ENCODE measurements at regions not wholly inside any gene's neighbourhood (a gene's known extent, or its start where the extent isn't known, plus 50 kb on each side); places are given as distances from the start of the nearest gene placed in this dataset.

DNA sequence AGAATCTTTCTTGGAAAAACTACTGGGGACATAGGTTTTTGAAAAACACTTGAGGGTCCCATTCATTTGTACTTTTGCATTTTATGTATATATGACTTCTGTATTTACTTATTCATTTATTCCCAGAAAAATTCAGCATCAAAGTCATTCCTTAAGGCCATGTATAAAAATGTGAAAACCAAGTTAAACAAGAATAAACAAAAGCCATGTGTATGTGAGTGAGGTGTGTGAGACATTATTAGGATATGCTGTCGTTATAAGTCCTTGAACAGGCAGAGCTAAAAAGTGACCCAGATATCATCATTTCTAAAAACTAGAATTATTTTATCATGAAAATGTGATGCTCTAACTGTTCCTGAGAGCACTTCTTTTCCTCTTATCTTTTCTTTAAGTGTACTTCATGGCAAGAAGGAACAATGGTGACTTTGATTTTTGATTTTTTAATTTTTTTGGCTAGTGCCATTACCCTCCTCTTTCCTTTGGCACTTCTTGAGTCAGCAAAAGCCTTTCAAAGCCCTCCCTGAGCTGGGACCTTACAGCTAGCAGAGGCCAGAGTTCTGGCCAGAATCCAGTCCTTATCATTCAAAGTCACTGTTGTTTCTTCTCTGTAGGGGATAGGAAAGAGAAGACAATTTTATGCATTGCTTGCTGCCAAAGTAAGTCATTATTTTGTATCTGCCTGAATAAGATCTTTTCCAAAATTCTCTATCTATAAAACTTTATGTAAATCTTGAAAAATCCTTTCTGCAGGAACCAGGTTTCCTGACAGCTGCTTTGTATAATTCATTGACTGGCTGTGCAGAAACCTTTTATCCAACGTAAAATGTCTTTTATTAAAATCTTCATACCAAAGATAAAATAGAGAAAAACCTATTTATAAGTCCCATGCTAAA, 419.7 kb upstream of the PRICKLE1 start (continued):
- TF ChIP-seq, protein P1, sequence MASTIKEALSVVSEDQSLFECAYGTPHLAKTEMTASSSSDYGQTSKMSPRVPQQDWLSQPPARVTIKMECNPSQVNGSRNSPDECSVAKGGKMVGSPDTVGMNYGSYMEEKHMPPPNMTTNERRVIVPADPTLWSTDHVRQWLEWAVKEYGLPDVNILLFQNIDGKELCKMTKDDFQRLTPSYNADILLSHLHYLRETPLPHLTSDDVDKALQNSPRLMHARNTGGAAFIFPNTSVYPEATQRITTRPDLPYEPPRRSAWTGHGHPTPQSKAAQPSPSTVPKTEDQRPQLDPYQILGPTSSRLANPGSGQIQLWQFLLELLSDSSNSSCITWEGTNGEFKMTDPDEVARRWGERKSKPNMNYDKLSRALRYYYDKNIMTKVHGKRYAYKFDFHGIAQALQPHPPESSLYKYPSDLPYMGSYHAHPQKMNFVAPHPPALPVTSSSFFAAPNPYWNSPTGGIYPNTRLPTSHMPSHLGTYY (CRISPR knock-in tag; IDR thresholded peaks at IDR 0.05): no peak
- no peak for TF ChIP-seq ZNF396 (CRISPR knock-in tag; IDR thresholded peaks at IDR 0.05; ENCODE audit: borderline replicate concordance)
- TF ChIP-seq, protein P2, sequence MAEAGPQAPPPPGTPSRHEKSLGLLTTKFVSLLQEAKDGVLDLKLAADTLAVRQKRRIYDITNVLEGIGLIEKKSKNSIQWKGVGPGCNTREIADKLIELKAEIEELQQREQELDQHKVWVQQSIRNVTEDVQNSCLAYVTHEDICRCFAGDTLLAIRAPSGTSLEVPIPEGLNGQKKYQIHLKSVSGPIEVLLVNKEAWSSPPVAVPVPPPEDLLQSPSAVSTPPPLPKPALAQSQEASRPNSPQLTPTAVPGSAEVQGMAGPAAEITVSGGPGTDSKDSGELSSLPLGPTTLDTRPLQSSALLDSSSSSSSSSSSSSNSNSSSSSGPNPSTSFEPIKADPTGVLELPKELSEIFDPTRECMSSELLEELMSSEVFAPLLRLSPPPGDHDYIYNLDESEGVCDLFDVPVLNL (CRISPR knock-in tag; IDR thresholded peaks at IDR 0.05; ENCODE audit: borderline replicate concordance, low read depth): no peak
- TF ChIP-seq TEAD4 (CRISPR knock-in tag; IDR thresholded peaks at IDR 0.05): no peak

DNA sequence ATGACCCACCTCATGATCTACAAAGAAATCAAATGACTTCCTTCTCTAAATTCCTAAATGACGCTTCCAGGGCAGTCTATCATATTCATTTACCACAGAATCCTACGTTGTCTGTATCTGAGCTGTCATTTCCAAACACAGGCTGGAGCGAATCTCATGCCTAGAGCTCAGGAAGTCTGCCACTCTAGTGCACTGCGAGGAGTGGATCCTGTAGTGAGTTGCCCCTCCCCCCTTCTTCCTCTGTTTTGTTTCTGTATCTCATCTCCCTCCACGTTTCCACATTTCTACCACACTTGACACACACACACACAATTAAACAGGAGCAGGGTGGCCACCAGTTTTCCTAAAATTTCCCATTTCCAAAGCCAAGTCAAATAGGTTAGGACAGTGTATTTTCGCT, 415.4 kb upstream of the PRICKLE1 start:
- no peak overlapping the region for H3K4me3 Mint-ChIP-seq
- no peaks in the 10 kb centered on the region for H3K36me3 Mint-ChIP-seq
- TF ChIP-seq, protein P3, sequence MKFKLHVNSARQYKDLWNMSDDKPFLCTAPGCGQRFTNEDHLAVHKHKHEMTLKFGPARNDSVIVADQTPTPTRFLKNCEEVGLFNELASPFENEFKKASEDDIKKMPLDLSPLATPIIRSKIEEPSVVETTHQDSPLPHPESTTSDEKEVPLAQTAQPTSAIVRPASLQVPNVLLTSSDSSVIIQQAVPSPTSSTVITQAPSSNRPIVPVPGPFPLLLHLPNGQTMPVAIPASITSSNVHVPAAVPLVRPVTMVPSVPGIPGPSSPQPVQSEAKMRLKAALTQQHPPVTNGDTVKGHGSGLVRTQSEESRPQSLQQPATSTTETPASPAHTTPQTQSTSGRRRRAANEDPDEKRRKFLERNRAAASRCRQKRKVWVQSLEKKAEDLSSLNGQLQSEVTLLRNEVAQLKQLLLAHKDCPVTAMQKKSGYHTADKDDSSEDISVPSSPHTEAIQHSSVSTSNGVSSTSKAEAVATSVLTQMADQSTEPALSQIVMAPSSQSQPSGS (CRISPR knock-in tag; IDR thresholded peaks at IDR 0.05; ENCODE audit: borderline replicate concordance, low read depth): no peak
- no peak for TF ChIP-seq MXD4 (CRISPR knock-in tag; IDR thresholded peaks at IDR 0.05; ENCODE audit: borderline replicate concordance)
- TF ChIP-seq ZNF138 (CRISPR knock-in tag; conservative IDR thresholded peaks at IDR 0.05): no peak
- no peak for TF ChIP-seq ETV6 (CRISPR knock-in tag; IDR thresholded peaks at IDR 0.05)
- TF ChIP-seq, protein P4, sequence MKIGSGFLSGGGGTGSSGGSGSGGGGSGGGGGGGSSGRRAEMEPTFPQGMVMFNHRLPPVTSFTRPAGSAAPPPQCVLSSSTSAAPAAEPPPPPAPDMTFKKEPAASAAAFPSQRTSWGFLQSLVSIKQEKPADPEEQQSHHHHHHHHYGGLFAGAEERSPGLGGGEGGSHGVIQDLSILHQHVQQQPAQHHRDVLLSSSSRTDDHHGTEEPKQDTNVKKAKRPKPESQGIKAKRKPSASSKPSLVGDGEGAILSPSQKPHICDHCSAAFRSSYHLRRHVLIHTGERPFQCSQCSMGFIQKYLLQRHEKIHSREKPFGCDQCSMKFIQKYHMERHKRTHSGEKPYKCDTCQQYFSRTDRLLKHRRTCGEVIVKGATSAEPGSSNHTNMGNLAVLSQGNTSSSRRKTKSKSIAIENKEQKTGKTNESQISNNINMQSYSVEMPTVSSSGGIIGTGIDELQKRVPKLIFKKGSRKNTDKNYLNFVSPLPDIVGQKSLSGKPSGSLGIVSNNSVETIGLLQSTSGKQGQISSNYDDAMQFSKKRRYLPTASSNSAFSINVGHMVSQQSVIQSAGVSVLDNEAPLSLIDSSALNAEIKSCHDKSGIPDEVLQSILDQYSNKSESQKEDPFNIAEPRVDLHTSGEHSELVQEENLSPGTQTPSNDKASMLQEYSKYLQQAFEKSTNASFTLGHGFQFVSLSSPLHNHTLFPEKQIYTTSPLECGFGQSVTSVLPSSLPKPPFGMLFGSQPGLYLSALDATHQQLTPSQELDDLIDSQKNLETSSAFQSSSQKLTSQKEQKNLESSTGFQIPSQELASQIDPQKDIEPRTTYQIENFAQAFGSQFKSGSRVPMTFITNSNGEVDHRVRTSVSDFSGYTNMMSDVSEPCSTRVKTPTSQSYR (CRISPR knock-in tag; IDR thresholded peaks at IDR 0.05): no peak
- no peak for TF ChIP-seq NR2C2 (CRISPR knock-in tag; IDR thresholded peaks at IDR 0.05)
- TF ChIP-seq, protein P5, sequence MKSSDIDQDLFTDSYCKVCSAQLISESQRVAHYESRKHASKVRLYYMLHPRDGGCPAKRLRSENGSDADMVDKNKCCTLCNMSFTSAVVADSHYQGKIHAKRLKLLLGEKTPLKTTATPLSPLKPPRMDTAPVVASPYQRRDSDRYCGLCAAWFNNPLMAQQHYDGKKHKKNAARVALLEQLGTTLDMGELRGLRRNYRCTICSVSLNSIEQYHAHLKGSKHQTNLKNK (CRISPR knock-in tag; IDR thresholded peaks at IDR 0.05): no peak
- H3K4me1 Mint-ChIP-seq: peaks cover 36% of the 10 kb centered on the region
- CTCF ChIA-PET: no interaction called here
- no peak overlapping the region; the same call in 1 of the 2 replicates for H3K27ac Mint-ChIP-seq
- DNase-seq (ENCODE audit: low spot score) (no peak), ATAC-seq (peak; percentile 58)
- no peaks in the 10 kb centered on the region for H3K27me3 Mint-ChIP-seq (ENCODE audit: low read depth)
- H3K9me3 Mint-ChIP-seq: peaks cover 6% of the 10 kb centered on the region; the same call in 1 of the 2 replicates
- POLR2A ChIA-PET: no interaction called here

DNA sequence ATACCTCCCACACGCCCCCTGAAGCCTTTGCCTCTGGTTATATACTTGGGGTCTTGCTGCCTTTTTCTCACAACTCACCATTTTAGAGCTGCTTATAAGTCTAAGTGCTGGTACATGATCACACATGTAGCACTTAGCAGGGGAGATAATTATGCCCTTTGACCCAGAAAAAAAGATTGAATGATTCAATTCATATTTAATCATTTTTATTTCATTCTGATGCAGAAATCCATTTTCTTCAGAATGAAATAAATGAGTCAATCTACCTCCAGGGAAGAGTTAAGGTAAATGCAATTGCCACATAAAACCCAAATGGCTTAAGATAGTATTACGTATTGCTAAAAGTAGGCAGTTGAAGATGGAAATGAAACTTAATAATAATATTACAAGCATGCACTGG, 414.6 kb upstream of the PRICKLE1 start:
- H3K4me3 Mint-ChIP-seq: no peak overlapping the region
- H3K9me3 Mint-ChIP-seq: peaks cover 6% of the 10 kb centered on the region; the same call in 1 of the 2 replicates
- TF ChIP-seq EMX1 (CRISPR knock-in tag; IDR thresholded peaks at IDR 0.05) (no peak), SMAD4 (CRISPR knock-in tag; IDR thresholded peaks at IDR 0.05) (no peak), ZNF671 (CRISPR knock-in tag; IDR thresholded peaks at IDR 0.05) (no peak), MYBL2 (CRISPR knock-in tag; IDR thresholded peaks at IDR 0.05) (no peak), SMAD3 (CRISPR knock-in tag; IDR thresholded peaks at IDR 0.05; ENCODE audit: borderline replicate concordance) (no peak)
- TF ChIP-seq, protein P2 (CRISPR knock-in tag; IDR thresholded peaks at IDR 0.05; ENCODE audit: borderline replicate concordance, low read depth): no peak
- TF ChIP-seq, protein P6, sequence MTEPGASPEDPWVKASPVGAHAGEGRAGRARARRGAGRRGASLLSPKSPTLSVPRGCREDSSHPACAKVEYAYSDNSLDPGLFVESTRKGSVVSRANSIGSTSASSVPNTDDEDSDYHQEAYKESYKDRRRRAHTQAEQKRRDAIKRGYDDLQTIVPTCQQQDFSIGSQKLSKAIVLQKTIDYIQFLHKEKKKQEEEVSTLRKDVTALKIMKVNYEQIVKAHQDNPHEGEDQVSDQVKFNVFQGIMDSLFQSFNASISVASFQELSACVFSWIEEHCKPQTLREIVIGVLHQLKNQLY (CRISPR knock-in tag; IDR thresholded peaks at IDR 0.05): no peak
- ATAC-seq: no peak
- DNase-seq (ENCODE audit: low spot score): no peak
- CTCF ChIA-PET: no interaction called here
- POLR2A ChIA-PET: no interaction called here
- no peaks in the 10 kb centered on the region for H3K27me3 Mint-ChIP-seq (ENCODE audit: low read depth)
- no peaks in the 10 kb centered on the region for H3K36me3 Mint-ChIP-seq
- H3K27ac Mint-ChIP-seq: no peak overlapping the region
- H3K4me1 Mint-ChIP-seq: peaks cover 33% of the 10 kb centered on the region

Data from WTC11 (cell line).